HG03565 (cell line): ENCODE measurements at regions not wholly inside any gene's neighbourhood (a gene's known extent, or its start where the extent isn't known, plus 50 kb on each side); places are given as distances from the start of the nearest gene placed in this dataset.

Experiments
- ATAC-seq: cut with Tn5 transposase; IDR thresholded peaks from one replicate; pipeline ENCODE4 v1.9.1; 2021; ENCODE audit warnings: mild to moderate bottlenecking, moderate library complexity; ENCODE audit not compliant: unreplicated experiment

DNA sequence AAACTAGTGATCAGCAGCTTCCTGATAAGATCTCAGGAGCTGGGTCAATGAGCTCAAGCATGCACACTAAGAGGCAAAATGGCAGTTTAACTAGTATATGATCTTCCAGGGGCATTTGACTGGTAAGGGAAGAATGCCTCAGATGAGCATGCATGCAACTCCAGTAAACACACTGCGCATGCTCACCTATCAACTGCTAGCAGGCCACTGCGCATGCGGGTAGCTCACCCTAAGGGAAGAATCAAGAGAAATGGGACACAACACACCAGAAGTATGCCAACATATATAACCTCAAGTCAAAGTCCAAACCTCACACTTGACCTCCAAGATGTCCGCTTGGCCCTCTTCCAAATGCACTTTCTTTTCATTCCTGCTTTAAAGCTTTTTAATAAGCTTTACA, 1004.0 kb downstream of the ADGRL3 start:
- ATAC-seq = no peak

DNA sequence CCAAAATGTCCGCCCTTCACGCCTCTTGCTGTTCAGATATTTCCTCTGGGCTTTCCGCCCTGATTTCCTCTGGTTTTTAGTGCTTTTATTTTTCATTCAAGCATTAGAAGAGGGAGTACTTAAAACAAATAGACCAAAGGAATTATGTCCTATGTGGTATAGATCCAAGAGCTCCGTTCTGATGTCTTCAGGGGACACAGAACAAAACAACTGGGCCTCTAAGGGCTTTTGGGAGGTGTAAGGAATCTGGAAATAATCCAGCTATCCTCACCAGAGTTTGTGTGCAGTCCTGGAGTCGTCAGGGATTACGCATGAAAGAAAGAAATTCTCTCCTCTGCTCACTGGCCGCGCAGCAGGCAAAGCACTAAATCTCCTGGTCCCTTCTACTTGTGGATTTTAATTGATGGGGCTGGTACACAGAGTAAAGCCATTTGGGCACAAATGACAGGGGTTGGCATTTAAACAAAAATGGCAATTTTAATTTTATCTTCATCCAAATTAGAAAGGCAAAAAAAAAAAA, 999.2 kb downstream of the ADGRL3 start:
- ATAC-seq = no peak

DNA sequence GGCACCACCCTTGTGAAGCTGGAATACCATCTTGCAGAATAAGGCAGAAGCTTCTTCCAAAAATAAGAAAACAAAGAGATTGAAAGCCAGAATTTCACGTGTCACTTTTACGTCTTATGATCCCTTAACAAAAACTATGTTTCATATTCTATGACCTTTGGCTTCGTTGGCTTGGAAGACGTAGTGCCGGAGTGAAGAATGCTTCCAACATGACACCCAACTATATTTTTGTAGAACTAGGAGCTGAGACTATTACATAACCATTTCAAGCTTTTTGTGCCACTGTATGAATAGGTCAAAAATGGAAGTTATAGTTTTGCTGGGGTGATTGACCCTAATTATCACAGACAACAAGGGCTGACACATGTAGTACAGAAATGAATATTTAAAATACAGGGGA, 996.2 kb downstream of the ADGRL3 start:
- ATAC-seq = no peak

DNA sequence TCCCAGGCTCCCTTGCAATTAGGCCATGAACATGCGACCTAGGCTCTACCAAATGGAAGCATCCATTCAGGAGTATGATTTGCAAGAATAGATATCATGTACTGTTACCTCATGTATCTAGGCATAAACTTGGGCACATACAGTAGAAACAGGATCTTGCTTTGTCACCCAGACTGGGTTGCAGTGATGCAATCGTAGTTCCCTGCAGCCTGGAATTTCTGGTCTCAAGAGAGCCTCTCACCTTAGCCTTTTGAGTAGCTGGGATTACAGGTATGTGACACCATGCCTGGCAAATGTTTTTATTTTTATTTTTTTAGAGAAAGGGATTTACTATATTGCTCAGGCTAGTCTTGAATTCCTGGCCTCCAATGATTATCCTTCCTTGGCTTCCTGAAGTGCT, 994.2 kb downstream of the ADGRL3 start:
- no peak for ATAC-seq

DNA sequence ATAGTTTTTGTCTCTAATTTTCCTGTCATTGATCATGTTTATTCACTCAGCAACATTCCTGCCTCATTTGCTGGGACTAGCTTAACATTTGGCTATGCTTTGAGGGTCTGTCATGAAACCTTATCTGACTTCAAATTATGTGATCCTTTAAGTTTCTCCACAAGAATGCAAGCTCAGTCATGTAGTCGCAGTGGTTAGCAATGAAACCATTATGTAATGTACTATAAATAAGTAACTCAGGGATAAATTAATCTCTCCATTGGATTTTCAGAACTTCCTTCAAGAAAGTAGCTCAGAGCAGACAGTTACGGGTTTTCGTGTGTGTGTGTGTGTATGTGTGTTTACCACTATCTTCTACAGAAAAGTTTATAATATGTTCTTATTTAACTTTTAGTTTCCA, 993.6 kb downstream of the ADGRL3 start:
- ATAC-seq = no peak

DNA sequence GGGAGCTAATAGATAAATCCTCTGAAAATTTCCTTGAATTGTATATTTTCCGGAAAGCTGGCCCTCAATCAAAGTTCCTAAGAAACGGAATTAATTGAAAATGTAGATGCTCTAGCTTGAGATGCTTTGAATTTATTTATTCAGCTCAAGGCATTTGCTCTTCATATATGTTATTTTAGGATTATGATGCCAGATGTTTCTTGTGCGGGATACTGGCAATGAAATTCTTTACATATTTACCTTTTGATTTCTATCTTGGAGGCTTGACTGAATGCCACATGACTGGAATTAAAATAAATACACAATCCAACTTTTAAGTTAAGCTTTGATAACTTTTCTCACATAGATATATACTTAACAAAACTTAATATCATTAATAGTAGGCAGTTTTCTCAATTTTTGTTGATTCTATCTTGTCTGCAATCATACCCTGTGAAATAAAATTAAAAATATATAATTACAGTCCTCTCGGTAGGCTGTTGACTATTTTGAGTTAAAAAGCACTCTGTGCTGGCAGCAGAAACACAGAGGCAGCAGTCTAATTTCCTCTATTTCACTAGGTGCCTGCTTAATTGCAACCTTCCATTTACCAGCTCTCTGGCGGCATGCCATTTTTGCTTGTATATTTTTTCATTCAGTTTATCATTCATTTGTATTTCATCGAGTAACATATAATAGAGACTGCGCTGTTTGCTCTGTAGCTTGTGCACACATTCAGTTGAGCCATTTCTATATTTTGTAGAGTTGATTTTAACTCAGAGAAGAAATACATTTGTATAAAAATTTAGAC, 991.5 kb downstream of the ADGRL3 start:
- no peak for ATAC-seq

DNA sequence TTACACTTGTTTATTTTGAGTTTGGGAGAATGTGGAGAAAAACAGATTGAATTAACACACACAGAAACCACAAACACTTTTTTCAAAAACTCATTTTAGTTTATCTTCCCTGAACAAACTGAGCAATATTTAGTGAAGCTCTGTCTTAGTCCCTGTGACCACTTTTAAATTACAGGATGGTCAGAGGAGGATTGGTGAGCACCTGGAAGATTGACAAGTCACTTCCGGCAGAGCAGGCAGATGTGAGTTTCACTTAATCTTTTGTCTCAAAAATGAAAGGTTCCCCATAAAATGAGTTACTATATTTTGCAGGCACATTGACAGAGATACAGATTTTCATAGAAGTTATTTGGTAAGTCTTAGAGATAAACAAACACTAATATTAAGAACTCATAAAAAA, 970.1 kb downstream of the ADGRL3 start:
- no peak for ATAC-seq

DNA sequence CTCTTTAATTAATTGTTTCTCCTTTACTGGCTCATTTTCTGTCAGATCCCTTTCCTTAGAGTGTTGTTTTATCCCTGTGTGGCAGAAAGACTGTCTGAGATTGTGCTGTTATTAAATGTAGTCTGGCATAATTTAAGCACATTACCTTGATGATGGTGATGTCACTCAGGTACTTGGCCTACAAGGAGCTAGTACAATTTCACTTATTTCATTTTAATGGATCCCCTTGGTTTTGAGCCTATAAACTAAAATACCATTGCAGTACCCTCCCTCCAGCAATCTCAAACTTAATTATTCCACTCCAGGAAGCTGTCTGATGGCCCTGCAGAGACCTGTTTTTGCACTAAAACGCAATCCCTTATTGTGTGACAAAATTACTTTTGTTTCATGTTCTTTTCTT, 968.6 kb downstream of the ADGRL3 start:
- ATAC-seq = no peak

DNA sequence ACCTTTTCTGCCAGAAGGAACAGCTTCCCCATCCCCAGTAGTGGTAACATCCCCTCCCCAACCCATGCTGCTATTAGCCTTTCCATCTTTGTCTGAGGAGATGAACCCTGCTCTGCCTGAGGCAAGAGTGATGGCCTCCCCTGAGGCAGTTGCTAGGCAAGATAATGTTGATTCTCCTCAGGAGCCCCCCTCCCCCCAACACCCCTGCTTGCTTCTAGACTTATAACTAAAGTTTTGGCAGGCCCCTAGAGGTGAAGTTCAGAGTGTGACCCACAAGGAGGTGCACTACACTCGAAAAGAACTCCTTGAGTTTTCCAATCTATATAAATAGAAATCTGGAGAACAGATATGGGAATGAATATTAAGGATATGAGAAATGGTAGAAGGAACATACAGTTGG, 962.5 kb downstream of the ADGRL3 start:
- ATAC-seq = no peak

DNA sequence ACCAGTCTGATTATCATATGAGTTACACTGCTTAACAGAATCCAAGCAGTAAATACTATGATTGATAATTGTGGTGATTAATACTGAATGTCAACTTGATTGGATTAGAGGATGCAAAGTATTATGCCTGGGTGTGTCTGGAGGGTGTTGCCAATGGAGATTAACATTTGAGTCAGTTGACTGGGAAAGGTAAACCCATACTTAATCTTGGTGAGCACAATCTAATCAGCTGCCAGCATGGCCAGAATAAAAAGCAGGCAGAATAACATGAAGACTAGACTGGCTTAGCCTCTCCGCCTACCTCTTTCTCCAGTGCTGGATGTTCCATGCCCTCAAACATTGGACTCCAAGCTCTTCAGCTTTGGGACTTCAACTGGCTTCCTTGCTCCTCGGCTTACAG, 961.3 kb downstream of the ADGRL3 start:
- no peak for ATAC-seq

DNA sequence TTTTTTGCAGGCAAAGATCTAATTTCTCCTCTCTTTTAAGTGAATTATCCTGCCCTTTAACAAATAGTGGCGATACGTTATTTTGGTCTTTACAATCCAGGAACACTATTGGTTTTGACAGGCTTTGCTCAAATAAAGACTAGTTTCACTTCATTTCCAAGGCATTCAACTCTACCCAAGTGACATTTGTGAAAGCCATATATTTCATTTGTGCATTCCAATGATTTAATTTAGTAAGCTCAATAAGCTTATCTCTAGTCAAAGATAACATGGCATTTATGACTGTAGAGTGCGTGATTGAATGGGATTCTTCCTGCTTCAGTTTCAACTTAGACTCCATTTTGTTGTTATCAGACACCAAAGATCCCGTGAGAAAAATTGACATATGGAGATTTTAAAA, 959.8 kb downstream of the ADGRL3 start:
- no peak for ATAC-seq

DNA sequence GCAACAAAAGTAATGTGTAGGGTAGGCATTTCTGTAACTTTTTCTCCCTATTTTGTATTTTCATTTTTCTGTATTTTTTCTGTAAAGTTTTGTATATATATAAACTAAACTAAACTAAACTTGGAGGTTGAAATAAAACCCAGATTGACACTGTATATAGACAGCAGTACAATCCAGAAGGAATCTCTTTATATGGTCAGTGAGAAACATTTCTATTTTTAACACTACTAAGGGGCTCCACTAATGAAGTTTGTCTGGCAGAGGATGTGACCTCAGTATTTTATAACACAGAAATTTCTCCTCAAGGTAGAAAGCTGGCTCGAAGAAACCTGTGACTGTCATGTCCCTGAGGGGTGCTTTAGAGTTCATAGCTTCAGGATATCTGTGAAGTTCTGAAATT, 959.2 kb downstream of the ADGRL3 start:
- ATAC-seq = no peak

DNA sequence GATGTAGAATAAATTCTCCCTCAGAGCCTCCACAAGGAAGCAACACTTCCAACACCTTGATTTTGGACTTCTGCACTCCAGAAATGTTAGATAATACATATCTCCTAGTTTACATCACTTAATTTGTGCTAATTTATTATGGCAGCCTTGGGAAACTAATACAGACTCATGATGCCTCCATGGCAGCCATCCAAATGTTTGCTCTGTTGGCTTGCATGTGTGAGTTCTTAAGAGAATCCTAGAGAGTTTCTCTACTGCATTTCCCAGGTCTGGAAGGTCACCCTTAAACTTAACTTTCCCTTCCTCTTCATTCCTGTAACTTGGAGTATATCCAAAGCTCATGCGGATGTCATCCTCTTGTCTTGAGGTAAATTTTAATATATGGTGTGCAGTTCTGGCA, 956.1 kb downstream of the ADGRL3 start:
- no peak for ATAC-seq

DNA sequence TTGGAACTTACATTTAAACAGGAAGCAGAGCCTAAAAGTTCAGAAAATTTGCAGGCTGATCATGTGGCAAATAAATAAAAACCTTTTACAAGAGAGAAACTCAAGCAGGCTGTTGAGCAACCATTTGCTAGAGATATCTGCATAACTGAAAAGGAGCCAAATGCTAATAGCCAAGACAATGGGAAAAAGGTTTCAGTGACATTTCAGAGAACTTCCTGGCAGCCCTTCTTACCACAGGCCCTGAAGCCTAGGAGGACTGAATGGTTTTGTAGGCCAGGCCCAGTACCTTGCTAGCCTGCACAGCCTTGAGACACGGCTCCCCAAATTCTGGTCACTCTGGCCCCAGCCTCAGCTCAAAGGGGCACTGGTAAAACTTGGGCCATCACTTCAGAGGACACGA, 945.1 kb downstream of the ADGRL3 start:
- ATAC-seq = no peak

DNA sequence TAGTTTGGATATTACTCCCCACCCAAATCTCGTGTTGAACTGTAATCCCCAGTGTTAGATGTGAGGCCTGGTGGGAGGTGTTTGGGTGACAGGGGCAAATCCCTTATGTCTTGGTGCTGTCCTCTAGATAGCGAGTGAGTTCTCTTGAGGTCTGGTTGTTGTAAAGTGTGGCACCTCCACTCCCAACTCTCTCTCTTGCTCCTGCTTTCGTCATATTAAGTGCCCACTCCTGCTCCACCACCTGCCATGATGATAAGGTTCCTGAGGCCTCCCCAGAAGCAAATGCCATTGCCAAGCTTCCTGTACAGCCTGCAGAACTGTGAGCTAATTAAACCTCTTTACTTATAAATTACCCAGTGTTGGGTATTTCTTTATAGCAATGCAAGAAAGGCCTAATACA, 944.3 kb downstream of the ADGRL3 start:
- no peak for ATAC-seq

DNA sequence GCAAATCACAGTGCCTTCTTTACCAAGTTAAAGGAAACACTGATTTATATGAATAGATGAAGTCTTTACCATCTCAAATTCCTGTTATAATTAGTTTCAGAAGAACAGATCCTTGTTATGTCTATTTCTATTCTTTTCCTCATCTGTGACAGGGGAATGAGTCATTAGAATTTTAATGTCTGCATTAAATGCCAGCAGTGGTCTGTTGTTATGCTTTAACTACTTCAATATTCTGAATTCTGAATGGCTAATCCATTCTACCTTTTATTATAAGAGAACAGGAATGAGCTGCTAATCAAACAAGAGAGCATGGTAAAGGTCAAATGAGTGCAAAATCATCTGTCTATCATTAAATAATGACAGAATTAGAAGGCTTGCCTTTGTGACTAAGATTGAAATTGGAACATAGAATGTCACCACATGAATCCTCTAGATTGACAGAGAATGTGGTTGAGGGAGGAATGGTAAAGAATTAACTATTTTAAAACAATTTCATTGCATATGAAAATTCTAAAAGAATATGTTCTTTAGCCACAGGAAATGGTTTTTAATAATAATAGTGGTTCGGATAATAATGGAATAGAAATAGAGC, 935.5 kb downstream of the ADGRL3 start:
- no peak for ATAC-seq

DNA sequence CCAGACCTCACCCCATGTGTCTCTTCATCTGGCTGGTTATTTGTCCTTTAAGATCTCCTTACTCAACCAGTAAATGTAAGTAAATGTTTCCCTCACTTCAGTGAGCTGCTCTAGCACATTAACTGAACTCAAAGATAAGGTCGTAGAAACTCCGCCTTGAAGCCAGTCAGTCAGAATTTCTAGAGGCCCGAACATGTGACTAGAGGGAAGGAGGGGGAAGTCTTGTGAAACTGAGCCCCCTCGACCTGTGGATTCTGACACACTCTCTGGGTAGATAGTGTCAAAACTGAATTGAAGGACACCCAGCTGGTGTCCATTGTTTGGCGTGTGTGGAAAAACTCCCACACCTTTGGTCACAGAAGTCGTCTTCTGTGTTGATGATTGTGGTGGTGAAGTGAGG, 933.9 kb downstream of the ADGRL3 start:
- no peak for ATAC-seq

DNA sequence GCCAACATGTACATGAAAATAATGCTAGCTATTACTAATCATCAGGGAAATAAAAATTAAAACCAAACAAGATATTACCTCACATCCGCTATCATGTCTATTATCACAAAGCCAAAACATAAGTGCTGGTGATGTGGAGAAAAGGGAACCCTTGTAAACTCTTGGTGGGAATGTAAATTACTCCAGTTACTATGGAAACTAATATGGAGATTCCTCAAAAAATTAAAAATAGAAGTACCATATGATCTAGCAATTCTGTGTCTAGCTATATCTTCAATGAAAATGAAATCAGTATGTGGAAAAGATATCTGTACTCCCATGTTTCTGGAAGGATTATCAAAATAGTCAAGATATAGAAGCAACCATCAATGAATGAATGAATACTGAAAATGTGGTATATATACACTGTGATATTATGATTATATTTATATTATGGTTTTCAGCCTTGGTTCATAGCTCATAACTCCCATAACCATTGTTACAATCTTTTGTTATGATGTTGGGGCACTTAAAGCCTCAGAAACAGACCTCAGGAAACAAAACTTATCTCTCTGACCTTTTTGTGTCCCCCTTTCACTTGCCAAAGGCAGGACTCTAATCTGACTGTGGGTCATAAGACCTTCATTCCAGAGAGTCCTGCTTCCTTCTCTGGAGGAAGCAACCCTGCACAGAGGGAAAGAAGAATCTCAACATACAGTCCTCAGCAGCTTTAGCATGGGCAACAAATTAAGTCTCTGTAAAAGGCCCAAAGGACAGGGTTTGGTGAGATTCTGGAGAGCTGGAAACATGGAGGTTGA, 933.2 kb downstream of the ADGRL3 start:
- no peak for ATAC-seq

DNA sequence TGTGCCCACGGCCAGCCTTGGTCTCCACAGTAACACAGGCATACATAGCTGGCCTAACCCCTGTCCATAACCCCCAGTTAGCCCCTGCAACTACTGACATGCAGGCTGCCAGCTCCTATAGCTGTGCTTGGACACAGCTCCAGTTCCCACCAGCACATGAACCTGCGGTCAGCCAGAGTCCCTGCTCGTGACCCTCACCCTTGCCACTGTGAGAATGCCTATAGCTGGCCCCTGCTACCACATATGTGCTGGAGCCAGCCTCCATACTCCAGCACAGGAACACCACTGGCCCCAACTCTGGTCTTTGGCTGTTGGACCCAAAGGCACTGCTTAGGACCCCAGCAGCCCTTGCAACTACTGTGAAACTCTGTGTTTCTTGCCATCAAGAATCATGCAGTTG, 930.9 kb downstream of the ADGRL3 start:
- ATAC-seq = no peak

DNA sequence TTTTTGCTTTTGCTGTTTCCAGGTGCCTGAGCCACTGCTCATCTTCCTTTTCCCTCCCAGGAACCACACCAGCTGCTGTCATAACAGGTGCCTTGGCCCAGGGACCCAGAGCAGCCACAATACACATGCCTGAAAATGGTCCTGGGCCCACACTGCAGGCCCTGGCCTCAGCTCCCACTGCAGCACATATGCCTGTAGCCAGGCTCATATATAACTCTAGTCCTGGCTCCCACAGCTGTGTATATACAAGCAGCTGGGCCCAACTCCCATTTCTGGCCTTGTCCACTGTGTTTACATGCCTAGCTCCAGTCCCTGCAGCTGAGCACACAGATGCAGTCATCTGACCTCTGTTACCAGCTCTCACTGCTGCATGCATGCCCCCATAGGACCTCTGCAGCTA, 930.5 kb downstream of the ADGRL3 start:
- ATAC-seq = no peak

DNA sequence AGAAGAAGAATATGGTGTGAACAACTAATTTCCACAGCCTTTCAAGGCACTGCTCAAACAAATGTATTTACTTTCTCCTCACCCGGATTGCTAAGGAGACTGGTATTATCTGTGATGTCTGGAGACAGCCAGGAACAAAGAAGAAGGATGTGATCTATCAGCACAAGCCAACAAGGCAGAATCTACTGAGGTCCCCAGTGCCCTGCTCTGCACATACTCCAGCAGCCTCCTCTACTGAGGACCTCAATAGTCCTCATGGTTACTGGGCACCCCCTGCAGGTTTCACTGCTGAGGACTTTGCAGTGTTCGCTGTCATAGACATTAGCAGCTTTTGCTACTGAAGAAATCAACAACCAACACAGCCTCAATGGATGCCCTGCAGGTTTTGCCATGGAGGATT, 930.1 kb downstream of the ADGRL3 start:
- no peak for ATAC-seq
